IMR-90 (cell line): ENCODE measurements at regions not wholly inside any gene's neighbourhood (a gene's known extent, or its start where the extent isn't known, plus 50 kb on each side); places are given as distances from the start of the nearest gene placed in this dataset.

ENCODE experiments used
- ATAC-seq: fragments of 200-7000 bp; cut with Tn5 transposase; 2 replicates; pipeline ENCODE4 v1.9.1; 2020; ENCODE audit warnings: low read depth, mild to moderate bottlenecking, moderate library complexity
- BruUV-seq: library from RNA; stranded (reverse); fragments of 400-500 nt; replicated peaks from 2 replicates; lab custom pipeline; 2021; lab: Mats Ljungman, UMichigan
- CTCF ChIA-PET: fragments of 300-600 bp; formaldehyde crosslinking; extraction: SDS; loops from one replicate; lab custom pipeline; 2021; ENCODE audit warnings: antibody characterized with exemption; lab: Yijun Ruan, JAX
- POLR2A ChIA-PET: fragments of 300-600 bp; sonication (Branson Sonifier 250); formaldehyde crosslinking; loops from one replicate; lab custom pipeline; 2022; ENCODE audit warnings: antibody characterized with exemption; ENCODE audit not compliant: unreplicated experiment; lab: Charles Lee
- DNase-seq: peaks from one replicate; pipeline ENCODE4 v3.0.0; 2013
- H2AFZ ChIP-seq: replicated peaks from 2 replicates; pipeline ENCODE3; 2013; ENCODE audit warnings: low read length, mild to moderate bottlenecking; ENCODE audit not compliant: poor library complexity
- H2AK5ac ChIP-seq: 2 replicates; pipeline ENCODE4 v1.6.1; 2013; ENCODE audit warnings: low read depth, low read length, inconsistent platforms
- H2AK9ac ChIP-seq: replicated peaks from 2 replicates; pipeline ENCODE3; 2013; ENCODE audit warnings: mild to moderate bottlenecking, low read depth, low read length, moderate library complexity; ENCODE audit not compliant: poor library complexity
- H2BK120ac ChIP-seq: 2 replicates; pipeline ENCODE4 v1.6.1; 2013; ENCODE audit warnings: low read depth, low read length, inconsistent platforms
- H2BK15ac ChIP-seq: 3 replicates; pipeline ENCODE4 v1.6.1; 2013; ENCODE audit warnings: low read depth, low read length, inconsistent platforms
- H2BK20ac ChIP-seq: 2 replicates; pipeline ENCODE4 v1.6.1; 2013; ENCODE audit warnings: low read depth, mild to moderate bottlenecking, inconsistent platforms, low read length, moderate library complexity
- H2BK5ac ChIP-seq: 2 replicates; pipeline ENCODE4 v1.6.1; 2013; ENCODE audit warnings: mild to moderate bottlenecking, low read depth, low read length, inconsistent platforms; ENCODE audit not compliant: poor library complexity, severe bottlenecking
- H3K14ac ChIP-seq: replicated peaks from 2 replicates; pipeline ENCODE4 v1.6.1; 2013; ENCODE audit warnings: low read depth, low read length, inconsistent platforms
- H3K18ac ChIP-seq: 2 replicates; pipeline ENCODE4 v1.6.1; 2013; ENCODE audit warnings: low read depth, low read length, control low read depth
- H3K23ac ChIP-seq: 2 replicates; pipeline ENCODE4 v1.6.1; 2013; ENCODE audit warnings: low read depth, low read length, inconsistent platforms
- H3K27ac ChIP-seq: 2 replicates; pipeline ENCODE4 v1.5.1; 2013; ENCODE audit warnings: mild to moderate bottlenecking, control low read depth, low read length; ENCODE audit not compliant: insufficient read depth
- H3K27me3 ChIP-seq: 2 replicates; pipeline ENCODE4 v1.6.1; 2013; ENCODE audit warnings: low read length; ENCODE audit not compliant: control insufficient read depth, insufficient read depth
- H3K36me3 ChIP-seq: 2 replicates; pipeline ENCODE4 v1.6.1; 2013; ENCODE audit warnings: low read length, mixed read lengths; ENCODE audit not compliant: control insufficient read depth, insufficient read depth
- H3K4ac ChIP-seq: 2 replicates; pipeline ENCODE4 v1.6.1; 2013; ENCODE audit warnings: low read depth, low read length, inconsistent platforms
- H3K4me1 ChIP-seq: 2 replicates; pipeline ENCODE4 v1.6.1; 2013; ENCODE audit warnings: low read length, mixed read lengths; ENCODE audit not compliant: control insufficient read depth, insufficient read depth
- H3K4me2 ChIP-seq: 2 replicates; pipeline ENCODE4 v1.6.1; 2013; ENCODE audit warnings: low read depth, mild to moderate bottlenecking, control low read depth, low read length, moderate library complexity
- H3K4me3 ChIP-seq: 2 replicates; pipeline ENCODE4 v1.5.1; 2013; ENCODE audit warnings: low read depth, mild to moderate bottlenecking, control low read depth, low read length, moderate library complexity; ENCODE audit not compliant: insufficient read depth
- H3K56ac ChIP-seq: 2 replicates; pipeline ENCODE4 v1.6.1; 2013; ENCODE audit warnings: low read length, inconsistent platforms; ENCODE audit not compliant: insufficient read depth; ENCODE audit errors: extremely low read depth
- H3K79me1 ChIP-seq, 2 experiments: 2 replicates each; pipeline ENCODE4 v1.6.1; 2013; ENCODE audit warnings: low read length in 2 of 2, inconsistent platforms in 1 of 2, low read depth in 1 of 2
- H3K9ac ChIP-seq: 2 replicates; pipeline ENCODE4 v1.6.1; 2013; ENCODE audit warnings: low read depth, low read length, control low read depth
- H3K9me1 ChIP-seq: 2 replicates; pipeline ENCODE4 v1.6.1; 2013; ENCODE audit warnings: low read length, inconsistent platforms; ENCODE audit not compliant: insufficient read depth
- H3K9me3 ChIP-seq: 2 replicates; pipeline ENCODE4 v1.6.1; 2013; ENCODE audit warnings: low read length; ENCODE audit not compliant: control insufficient read depth, insufficient read depth
- H4K20me1 ChIP-seq: 2 replicates; pipeline ENCODE4 v1.6.1; 2013; ENCODE audit warnings: low read length, inconsistent platforms; ENCODE audit not compliant: insufficient read depth
- H4K5ac ChIP-seq: 2 replicates; pipeline ENCODE4 v1.6.1; 2013; ENCODE audit warnings: mild to moderate bottlenecking, low read depth, low read length, control low read depth
- H4K8ac ChIP-seq, 2 experiments: 2 replicates each; pipeline ENCODE4 v1.6.1; 2013; ENCODE audit warnings: low read depth in 2 of 2, low read length in 2 of 2, control low read depth in 1 of 2, inconsistent platforms in 1 of 2
- H4K91ac ChIP-seq: 2 replicates; pipeline ENCODE4 v1.6.1; 2013; ENCODE audit warnings: low read depth, low read length, inconsistent platforms; ENCODE audit not compliant: insufficient read depth
- BHLHE40 ChIP-seq: fragments of 150-350 bp; IDR thresholded peaks from 2 replicates; pipeline ENCODE4 v1.6.1; 2016; ENCODE audit warnings: mild to moderate bottlenecking, low read depth, low read length
- CEBPB ChIP-seq: IDR thresholded peaks from 2 replicates; pipeline ENCODE4 v1.6.1; 2012; ENCODE audit warnings: low read depth, low read length, improper control_type of control experiment
- CHD1 ChIP-seq: IDR thresholded peaks from 2 replicates; pipeline ENCODE4 v1.6.1; 2012; ENCODE audit warnings: low read depth, low read length, improper control_type of control experiment
- CTCF ChIP-seq: conservative IDR thresholded peaks from 2 replicates; pipeline ENCODE4 v1.5.1; 2012; ENCODE audit warnings: mild to moderate bottlenecking, low read depth, low read length, improper control_type of control experiment
- ELK1 ChIP-seq: fragments of 150-350 bp; IDR thresholded peaks from 2 replicates; pipeline ENCODE4 v1.6.1; 2016; ENCODE audit warnings: low read depth, mild to moderate bottlenecking, low read length, moderate library complexity, borderline replicate concordance
- FOS ChIP-seq: fragments of 150-350 bp; IDR thresholded peaks from 2 replicates; pipeline ENCODE4 v1.6.1; 2016; ENCODE audit warnings: low read depth, low read length
- MAFK ChIP-seq: IDR thresholded peaks from 2 replicates; pipeline ENCODE4 v1.6.1; 2012; ENCODE audit warnings: low read depth, low read length, improper control_type of control experiment
- MAZ ChIP-seq: IDR thresholded peaks from 2 replicates; pipeline ENCODE4 v1.6.1; 2012; ENCODE audit warnings: low read depth, mild to moderate bottlenecking, low read length, improper control_type of control experiment, moderate library complexity, borderline replicate concordance
- MXI1 ChIP-seq: IDR thresholded peaks from 2 replicates; pipeline ENCODE4 v1.6.1; 2012; ENCODE audit warnings: low read depth, mild to moderate bottlenecking, low read length, moderate library complexity, borderline replicate concordance
- NFE2L2 ChIP-seq: fragments of 150-350 bp; IDR thresholded peaks from 2 replicates; pipeline ENCODE4 v1.6.1; 2016; ENCODE audit warnings: low read depth, mild to moderate bottlenecking, low read length
- RAD21 ChIP-seq: IDR thresholded peaks from 2 replicates; pipeline ENCODE4 v1.6.1; 2012; ENCODE audit warnings: low read length, improper control_type of control experiment
- RCOR1 ChIP-seq: IDR thresholded peaks from 2 replicates; pipeline ENCODE4 v1.6.1; 2012; ENCODE audit warnings: mild to moderate bottlenecking, low read length, improper control_type of control experiment; ENCODE audit not compliant: insufficient replicate concordance
- RFX5 ChIP-seq: IDR thresholded peaks from 2 replicates; pipeline ENCODE4 v1.8.0; 2012; ENCODE audit warnings: low read depth, mild to moderate bottlenecking, low read length, moderate library complexity
- SMC3 ChIP-seq: fragments of 150-350 bp; IDR thresholded peaks from 2 replicates; pipeline ENCODE4 v1.6.1; 2016; ENCODE audit warnings: low read depth, mild to moderate bottlenecking, antibody characterized with exemption, low read length, moderate library complexity
- USF2 ChIP-seq: fragments of 150-350 bp; IDR thresholded peaks from 2 replicates; pipeline ENCODE4 v1.6.1; 2017; ENCODE audit warnings: mild to moderate bottlenecking, antibody characterized with exemption, low read length, low read depth
- WGBS, 2 experiments: methylation state at CpG; one replicate each; pipeline versions ENCODE4 v1.1.5 to v1.1.7; 2013; ENCODE audit warnings: missing lambda C conversion rate in 2 of 2; ENCODE audit not compliant: insufficient read length in 1 of 2; ENCODE audit errors: extremely low coverage in 2 of 2; 5-methylcytosine and 5-hydroxymethylcytosine counted together
- dilution Hi-C: fragments of 300-500 bp; cut with HindIII; formaldehyde crosslinking; loops from one replicate; pipeline ENCODE4 v1.14.3; 2018; ENCODE audit warnings: low sequenced_read_pairs; ENCODE audit not compliant: unreplicated experiment
- in situ Hi-C: fragments of 300-500 bp; cut with MboI; formaldehyde crosslinking; loops from 3 replicates; pipeline ENCODE4 v1.14.3; 2019; ENCODE audit warnings: low sequenced_read_pairs, inconsistent platforms, mixed read lengths
- intact Hi-C: fragments of 100-400 bp; cut with micrococcal nuclease; formaldehyde crosslinking; loops from 2 replicates; pipeline ENCODE4 v1.10.0; 2022

GRCh38 chr3:69509288-69509687 lies 123.4 kb upstream of the FRMD4B start:
- Histone ChIP-seq H3K14ac (no peak overlapping the region), H3K4me2 (no peak overlapping the region), H3K4me1 (no peaks in the 10 kb centered on the region), H3K9ac (no peak overlapping the region), H3K56ac (no peak overlapping the region), H3K79me1 (no peaks in the 10 kb centered on the region), H3K18ac (no peak overlapping the region), H3K9me3 (no peaks in the 10 kb centered on the region), H2AK5ac (no peak overlapping the region), H3K36me3 (no peaks in the 10 kb centered on the region), H4K5ac (no peak overlapping the region), H2BK15ac (no peak overlapping the region), H3K27me3 (no peaks in the 10 kb centered on the region), H3K9me1 (no peaks in the 10 kb centered on the region), H3K4me3 (no peak overlapping the region), H2BK5ac (no peak overlapping the region), H3K4ac (no peak overlapping the region), H3K27ac (no peak overlapping the region), H4K91ac (no peak overlapping the region), H4K8ac (no peak overlapping the region), H2BK20ac (no peak overlapping the region), H3K23ac (no peak overlapping the region), H2AFZ (no peak overlapping the region), H4K20me1 (no peaks in the 10 kb centered on the region), H2AK9ac (no peak overlapping the region), H2BK120ac (no peak overlapping the region)
- TF ChIP-seq CHD1 (no peak), MAFK (no peak), USF2 (no peak), MXI1 (no peak), ELK1 (no peak), MAZ (no peak), RAD21 (no peak), SMC3 (no peak), FOS (no peak), CEBPB (no peak), CTCF (no peak), NFE2L2 (no peak), BHLHE40 (no peak), RFX5 (no peak), RCOR1 (no peak)
- DNase-seq (no peak), ATAC-seq (no peak)
- ChIA-PET CTCF (no interaction called here), POLR2A (no interaction called here)
- no TSS peak for BruUV-seq
- in situ Hi-C loops (no loop called here), intact Hi-C loops (no loop called here), dilution Hi-C loops (no loop called here)
- no CpG with 5 or more reads among the region's 3 CpGs for WGBS, 2 experiments
